Choroid plexus epithelial cell (primary cell): ENCODE measurements at regions not wholly inside any gene's neighbourhood (a gene's known extent, or its start where the extent isn't known, plus 50 kb on each side); places are given as distances from the start of the nearest gene placed in this dataset.

Experiments
- DNase-seq: peaks from one replicate; pipeline ENCODE4 v3.0.0-alpha.2; 2010; ENCODE audit warnings: low read depth
- H3K4me3 ChIP-seq: 2 replicates; pipeline ENCODE4 v1.5.1; 2011; ENCODE audit warnings: low read depth, mild to moderate bottlenecking, control low read depth, low read length, moderate library complexity
- CTCF ChIP-seq: conservative IDR thresholded peaks from 2 replicates; pipeline ENCODE4 v1.5.1; 2011; ENCODE audit warnings: low read depth, mild to moderate bottlenecking, control low read depth, inconsistent platforms, low read length, moderate library complexity

GRCh38 chr18:69226971-69227370, 173.7 kb upstream of the DOK6 start:
- H3K4me3 ChIP-seq: no peak overlapping the region
- no peak for DNase-seq
- no peak for TF ChIP-seq CTCF

- no peak for DNase-seq
- H3K4me3 ChIP-seq: no peak overlapping the region
- no peak for TF ChIP-seq CTCF
These were observed 170.5 kb upstream of the DOK6 start for GRCh38 chr18:69230204-69230603.

GRCh38 chr18:69233465-69234054, 167.1 kb upstream of the DOK6 start:
- H3K4me3 ChIP-seq: no peak overlapping the region
- no peak for DNase-seq
- no peak for TF ChIP-seq CTCF

GRCh38 chr18:69239849-69240674, 160.6 kb upstream of the DOK6 start:
- no peak overlapping the region for H3K4me3 ChIP-seq
- no peak for DNase-seq
- no peak for TF ChIP-seq CTCF

GRCh38 chr18:69246027-69246426, 154.7 kb upstream of the DOK6 start:
- TF ChIP-seq CTCF: no peak
- DNase-seq: no peak

GRCh38 chr18:69250305-69251151, 150.2 kb upstream of the DOK6 start:
- no peak for TF ChIP-seq CTCF
- peak; percentile 79 for DNase-seq
- no peak overlapping the region for H3K4me3 ChIP-seq

More at GRCh38 chr18:69246027-69246426, 154.7 kb upstream of the DOK6 start:
- H3K4me3 ChIP-seq: no peak overlapping the region
